ENCODE measurements at regions not wholly inside any gene's neighbourhood (a gene's known extent, or its start where the extent isn't known, plus 50 kb on each side); places are given as distances from the start of the nearest gene placed in this dataset.

DNA sequence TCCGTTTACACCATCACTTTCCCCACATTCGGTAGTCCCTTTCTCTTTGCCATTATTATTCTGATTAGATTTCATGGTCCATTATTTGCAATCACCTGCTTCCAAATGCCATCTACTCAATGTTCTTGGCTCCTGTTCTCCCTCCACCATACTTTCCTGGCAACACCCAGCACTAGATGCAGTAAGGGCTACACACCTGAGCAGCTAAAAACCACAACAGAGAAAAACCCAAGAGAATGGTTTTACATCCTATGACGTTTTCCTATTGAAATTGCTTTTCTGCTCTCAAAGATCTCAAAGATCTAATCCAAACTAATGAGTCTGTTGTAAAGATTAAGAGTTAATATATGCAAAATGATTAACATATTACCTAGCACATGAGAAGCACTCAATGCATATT lies 441.3 kb downstream of the SHISA9 start:
- TF ChIP-seq, protein P1, sequence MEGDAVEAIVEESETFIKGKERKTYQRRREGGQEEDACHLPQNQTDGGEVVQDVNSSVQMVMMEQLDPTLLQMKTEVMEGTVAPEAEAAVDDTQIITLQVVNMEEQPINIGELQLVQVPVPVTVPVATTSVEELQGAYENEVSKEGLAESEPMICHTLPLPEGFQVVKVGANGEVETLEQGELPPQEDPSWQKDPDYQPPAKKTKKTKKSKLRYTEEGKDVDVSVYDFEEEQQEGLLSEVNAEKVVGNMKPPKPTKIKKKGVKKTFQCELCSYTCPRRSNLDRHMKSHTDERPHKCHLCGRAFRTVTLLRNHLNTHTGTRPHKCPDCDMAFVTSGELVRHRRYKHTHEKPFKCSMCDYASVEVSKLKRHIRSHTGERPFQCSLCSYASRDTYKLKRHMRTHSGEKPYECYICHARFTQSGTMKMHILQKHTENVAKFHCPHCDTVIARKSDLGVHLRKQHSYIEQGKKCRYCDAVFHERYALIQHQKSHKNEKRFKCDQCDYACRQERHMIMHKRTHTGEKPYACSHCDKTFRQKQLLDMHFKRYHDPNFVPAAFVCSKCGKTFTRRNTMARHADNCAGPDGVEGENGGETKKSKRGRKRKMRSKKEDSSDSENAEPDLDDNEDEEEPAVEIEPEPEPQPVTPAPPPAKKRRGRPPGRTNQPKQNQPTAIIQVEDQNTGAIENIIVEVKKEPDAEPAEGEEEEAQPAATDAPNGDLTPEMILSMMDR (IDR thresholded peaks at IDR 0.05; ENCODE audit: low read depth, low read length) = no peak
- no peak for TF ChIP-seq EZH2phosphoT487 (IDR thresholded peaks at IDR 0.05; ENCODE audit: low read depth)

Measured in OCI-LY3 (cell line).